Stimulated activated CD4-positive, alpha-beta T cell treated with anti-CD3 and anti-CD28 coated beads, Interleukin-15, amount 100 ng/mL, for 24 hours (primary cell): ENCODE measurements at regions not wholly inside any gene's neighbourhood (a gene's known extent, or its start where the extent isn't known, plus 50 kb on each side); places are given as distances from the start of the nearest gene placed in this dataset.
"Not testable (repeated sequence)": the region's sequence is repeated elsewhere in the genome, so short reads cannot be mapped to it uniquely, and the experiment has no call there.

Experiments used
- DNase-seq: peaks from one replicate; pipeline ENCODE4 v3.0.0-alpha.2; 2020

DNA sequence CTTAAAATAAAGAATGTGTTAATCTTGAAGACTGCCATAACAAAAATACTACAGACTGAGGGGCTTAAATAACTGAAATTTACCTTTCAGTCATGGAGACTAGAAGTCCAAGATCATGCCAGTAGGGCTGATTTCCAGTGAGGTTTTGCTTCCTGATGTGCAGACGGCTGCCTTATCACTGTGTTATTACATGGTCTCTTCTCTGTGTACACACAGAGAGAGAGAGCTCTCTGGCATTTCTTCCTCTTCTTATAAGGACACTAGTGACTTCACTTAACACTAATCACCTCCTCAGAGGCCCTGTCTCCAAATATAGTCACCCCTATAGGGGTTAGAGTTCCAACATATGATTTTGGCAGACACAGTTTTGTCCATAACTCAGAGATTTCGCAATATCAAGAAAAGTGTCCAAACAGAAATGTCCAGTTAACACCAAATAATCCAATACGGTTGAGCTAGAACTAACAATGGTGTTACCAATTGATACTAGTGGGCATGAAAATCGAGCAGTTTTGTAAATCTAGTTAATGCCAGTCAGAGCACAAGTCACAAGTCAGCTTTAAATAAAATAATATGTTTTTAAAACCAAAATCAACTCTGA is 399.8 kb downstream of the ADCYAP1 start:
- no peak for DNase-seq

DNA sequence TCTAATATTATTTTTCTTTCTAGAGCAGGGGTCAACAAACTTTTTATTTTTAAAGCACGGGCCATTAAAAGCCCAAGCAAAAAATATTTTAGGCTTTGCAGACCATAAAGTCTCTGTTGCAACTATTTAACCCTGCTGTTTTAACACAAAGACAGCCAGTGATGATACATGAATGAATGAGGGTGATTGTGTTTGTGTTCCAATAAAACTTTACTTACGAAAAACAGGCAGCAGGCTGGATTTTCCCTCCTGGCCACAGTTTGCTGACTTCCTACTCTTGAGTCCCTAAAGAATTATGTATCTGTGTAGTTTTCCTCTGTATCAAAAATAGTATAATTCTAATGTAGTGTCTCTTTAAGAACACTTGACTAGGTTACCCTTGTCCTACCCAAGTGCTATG is 402.0 kb downstream of the ADCYAP1 start:
- no peak for DNase-seq

DNA sequence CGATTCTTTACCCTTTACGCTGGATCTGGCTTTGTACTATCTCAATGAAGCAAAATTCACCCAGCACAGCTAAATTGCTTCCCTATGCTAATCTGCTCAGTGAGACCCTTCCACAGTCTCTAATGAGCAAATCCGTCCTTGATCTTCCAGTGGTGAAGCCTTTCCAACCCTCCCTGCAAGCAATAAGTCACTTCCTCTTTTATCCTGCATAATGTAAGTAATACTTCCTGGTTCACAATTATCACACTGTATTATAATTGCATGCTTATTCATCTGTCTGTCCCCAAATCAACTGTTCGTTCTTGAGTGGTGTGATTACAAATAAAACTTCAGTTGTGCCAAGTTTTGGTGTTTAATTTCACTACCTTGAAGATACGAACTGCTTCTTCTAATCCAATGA is 404.0 kb downstream of the ADCYAP1 start:
- DNase-seq = no peak

DNA sequence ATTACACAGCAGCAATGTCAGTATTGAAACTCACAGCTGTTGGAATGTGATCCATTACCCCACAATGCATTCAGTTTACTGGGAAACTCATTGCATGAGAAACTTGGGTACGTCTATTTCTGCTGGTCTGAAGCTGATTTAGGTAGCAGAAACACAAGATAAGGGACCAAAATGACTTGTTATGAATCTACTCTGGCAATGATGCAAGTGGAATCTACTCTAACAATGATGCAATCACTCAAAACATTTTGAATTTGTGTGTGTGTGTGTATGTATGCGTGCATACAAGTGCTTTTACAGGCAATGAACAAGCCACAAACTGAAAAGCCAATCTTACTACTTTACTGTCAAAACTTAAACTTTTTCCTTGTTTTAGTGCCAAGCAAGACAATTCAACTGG is 406.7 kb downstream of the ADCYAP1 start:
- no peak for DNase-seq

DNA sequence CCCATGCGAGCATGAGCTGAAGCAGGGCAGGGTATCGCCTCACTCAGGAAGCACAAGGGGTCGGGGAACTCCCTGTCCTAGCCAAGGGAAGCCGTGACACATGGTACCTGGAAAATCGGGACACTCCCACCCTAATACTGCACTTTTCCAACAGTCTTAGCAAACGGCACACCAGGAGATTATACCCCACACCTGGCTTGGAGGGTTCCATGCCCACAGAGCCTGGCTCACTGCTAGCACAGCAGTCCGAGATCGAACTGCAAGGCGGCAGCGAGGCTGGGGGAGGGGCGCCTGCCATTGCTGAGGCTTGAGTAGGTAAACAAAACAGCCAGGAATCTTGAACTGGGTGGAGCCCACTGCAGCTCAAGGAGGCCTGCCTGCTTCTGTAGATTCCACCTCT is 430.7 kb downstream of the ADCYAP1 start:
- not testable (repeated sequence) for DNase-seq

DNA sequence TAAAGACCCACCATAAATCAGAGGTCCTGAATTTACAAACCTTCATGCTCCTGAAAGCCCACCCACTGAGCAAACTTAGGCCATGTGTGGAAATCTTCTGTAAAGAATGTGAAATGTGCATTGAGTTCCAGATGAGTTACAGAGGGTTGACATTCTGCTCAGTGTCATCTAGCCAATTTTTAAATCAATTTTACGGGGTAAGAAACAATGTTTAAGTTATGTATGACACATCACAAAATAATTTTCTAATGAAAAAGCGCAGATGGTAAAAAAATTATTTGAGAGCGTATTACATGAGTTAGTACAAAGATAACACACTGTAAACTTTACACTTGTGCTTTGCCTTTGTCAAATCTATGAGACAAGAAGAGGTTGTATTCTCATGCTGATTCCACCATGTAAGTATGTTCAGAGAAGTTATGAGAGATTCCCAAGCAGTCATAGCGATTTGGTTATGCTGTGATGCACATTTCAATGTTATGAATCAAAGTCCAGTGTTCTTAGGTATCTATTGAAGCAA is 446.3 kb downstream of the ADCYAP1 start:
- no peak for DNase-seq

DNA sequence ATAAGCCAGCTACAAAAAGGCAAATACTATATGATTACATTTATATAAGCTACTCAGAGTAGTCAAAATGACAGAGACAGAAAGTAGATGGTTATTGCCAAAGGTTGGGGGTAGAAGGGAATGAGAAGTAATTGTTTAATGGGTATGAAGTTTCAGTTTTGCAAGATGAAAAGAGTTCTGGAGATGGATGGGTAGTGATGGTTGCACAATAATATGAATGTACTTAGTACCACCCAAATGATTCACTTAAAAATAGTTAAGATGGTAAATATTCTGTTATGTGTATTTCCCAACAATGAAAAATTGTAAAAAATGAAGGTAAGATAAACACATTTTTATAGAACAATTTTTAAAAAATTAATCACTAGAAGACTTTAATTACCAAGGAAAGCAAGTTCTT is 448.4 kb downstream of the ADCYAP1 start:
- no peak for DNase-seq

DNA sequence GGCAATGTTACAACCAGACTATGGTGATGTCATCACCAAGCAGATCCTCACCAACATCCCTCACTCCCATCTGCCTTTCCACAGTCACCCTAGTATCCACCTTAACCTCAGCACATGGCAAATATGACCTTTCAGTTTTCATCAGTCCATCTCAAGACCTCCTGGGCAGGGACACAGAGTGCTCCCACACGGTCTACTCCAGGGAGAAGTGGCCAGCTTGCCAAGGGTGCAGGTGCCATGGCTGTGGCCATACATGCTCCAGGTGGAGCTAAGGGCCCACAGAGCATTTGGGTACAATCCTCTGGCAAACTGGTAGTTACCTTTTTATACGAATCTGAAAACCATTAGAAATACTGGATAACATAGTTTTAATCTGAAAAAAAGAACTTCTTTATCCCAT is 453.1 kb downstream of the ADCYAP1 start:
- DNase-seq = no peak

DNA sequence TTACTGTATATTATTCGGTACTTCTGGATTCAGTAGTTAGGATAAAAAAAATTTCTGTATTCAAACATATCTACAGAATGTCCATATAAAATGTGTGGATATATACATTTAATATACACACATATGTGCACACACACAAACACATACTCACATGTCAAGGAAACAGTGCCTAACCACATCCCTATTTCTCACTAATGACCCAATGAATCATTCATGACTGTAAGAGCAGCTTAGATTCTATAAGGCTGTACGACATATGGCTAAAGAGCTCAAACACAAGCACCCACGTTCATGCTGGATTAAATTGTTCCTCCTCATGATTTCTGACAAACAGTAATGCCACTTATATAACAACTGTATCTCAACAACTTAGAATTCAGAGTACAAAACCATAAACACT is 457.3 kb downstream of the ADCYAP1 start:
- no peak for DNase-seq

DNA sequence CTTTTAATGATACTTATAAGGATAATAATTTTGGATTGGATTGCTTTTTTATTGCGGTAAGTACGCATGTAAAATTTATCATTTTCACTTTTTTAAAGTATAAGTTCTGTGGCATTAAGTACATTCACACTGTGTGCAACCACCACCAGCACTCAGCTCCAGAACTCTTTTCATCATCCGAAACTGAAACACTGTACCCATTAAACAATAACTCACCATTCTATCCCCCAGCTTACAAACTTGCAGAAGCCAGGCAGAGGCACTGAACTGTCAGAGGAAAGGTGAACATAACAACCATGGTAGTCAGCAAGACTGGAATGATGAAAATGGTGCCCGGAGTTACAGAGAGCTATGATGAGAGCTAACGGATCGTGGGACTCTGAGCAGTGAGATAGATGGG is 465.9 kb downstream of the ADCYAP1 start:
- no peak for DNase-seq

DNA sequence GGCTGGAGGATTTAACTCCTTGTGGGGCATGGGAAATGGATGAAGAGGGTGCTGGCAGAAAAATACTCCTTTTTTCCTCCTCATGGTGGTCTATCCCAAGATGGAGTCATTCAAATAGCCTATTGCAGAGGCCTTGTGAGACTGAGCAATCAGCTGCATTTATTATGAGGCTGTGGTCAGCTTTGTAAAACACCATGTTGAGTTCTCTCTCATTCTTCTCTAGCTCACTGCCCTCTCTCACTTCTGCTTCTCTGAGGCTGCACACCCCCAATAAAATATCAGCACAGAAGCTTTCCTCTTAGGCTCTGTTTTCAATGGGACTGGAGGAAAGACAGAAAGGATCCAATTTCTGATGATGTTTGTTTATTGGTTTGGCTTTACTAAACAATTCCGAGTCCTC is 467.1 kb downstream of the ADCYAP1 start:
- DNase-seq = no peak

DNA sequence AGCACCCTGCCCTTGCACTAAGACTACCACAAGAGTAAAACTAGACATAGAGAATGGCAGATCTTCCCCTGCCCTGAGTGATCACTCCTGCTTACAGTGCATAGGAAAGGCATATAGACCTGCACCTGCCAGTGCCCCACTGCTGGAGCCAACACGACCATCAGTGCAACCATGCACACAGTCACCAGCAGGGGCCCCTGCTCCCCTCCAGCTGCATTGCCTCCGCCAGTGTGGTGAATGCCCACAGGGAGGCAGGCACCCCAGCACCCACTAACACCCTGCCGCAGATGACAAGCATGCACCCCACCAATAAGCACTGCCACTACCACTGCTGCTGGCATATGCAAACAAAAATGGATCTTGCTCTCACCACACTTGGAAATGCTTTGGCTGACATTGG is 478.8 kb downstream of the ADCYAP1 start:
- DNase-seq = no peak

DNA sequence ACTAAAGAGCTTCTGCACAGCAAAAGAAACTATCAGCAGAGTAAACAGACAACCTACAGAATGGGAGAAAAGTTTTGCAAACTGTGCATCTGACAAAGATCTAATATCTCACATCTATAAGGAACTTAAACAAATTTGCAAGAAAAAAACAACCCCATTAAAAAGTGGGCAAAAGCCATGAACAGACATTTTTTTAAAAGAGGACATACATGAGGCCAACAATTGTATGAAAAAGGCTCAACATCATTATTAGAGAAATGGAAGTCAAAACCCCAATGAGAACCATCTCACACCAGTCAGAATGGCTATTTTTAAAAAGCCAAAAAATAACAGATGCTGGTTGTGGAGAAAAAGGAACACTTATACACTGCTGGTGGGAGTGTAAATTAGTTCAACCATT is 483.8 kb downstream of the ADCYAP1 start:
- not testable (repeated sequence) for DNase-seq

DNA sequence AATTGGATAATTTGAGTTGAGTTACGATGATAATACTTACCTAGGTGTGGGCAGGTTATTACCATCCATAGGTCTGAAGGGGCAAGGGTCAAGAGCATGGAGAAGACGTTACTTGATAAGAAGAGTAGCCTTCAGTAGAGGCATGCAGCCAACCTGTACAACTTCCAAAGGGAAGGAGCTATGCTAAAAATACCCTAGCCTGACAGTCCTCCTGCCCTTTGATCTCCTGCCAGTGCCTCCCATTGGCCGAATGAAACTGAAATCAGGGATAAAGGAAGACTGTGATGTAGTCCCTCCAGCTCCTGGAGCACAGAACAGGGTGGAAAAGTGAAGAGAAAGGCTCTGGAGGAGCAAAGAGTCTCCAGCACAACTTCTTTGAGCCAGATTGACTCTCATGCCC is 487.4 kb downstream of the ADCYAP1 start:
- no peak for DNase-seq

DNA sequence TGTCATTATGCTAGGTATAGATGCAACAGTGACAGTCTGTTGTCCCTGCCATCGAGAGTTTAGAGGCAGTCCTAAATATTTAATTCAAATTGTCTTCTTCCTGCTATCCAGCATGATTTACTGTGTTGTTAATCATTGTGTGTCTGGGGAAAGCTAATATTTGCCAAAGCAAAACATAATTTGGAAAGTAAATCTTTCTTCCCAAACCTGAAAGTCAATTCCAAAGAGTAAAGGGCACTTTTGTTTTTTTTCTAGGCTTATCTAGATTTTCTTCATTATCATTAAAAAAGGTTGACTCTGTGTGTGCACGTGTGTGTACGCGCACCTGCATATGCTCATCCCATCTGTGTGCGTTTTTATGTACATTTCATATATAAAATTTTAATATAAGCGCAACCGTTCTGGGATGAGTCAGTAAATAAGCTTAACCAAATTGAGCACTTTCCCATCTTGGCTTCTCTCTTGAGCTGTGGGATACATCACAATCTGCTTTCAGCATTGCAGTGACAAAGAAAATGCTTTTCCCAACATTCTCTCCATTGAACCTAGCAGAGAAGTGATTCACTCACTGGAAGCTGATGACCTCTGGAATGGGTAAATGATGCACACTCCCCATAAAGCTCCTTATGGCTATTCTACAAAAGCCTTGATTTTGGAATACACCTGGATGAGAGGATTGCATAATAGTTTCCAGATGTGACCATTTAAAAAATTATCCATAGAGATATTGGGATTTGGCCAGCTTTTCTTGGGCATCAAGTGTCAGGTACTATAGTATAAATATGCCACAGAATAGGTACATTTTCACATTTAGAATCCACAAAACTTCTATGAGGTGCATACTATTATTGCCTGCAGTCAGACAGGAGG is 488.4 kb downstream of the ADCYAP1 start:
- no peak for DNase-seq

DNA sequence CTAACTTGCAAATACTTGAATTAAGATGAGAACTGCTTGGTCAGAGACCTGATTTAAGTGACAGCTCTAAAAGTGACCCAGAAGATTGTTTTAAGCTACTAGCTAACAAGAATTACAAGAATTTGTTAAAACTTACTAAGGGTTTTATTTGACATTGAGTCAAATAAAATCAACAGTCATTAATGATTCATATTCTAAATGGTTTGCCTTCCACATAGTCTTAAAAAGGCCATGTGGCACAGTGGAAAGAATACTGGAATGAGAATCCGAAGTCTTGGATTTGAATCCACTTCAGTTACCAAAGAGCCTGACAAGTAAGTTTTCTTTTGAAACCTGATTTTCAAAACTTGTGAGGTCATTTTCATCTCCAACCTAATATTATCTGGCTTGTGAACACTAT is 489.3 kb downstream of the ADCYAP1 start:
- no peak for DNase-seq

DNA sequence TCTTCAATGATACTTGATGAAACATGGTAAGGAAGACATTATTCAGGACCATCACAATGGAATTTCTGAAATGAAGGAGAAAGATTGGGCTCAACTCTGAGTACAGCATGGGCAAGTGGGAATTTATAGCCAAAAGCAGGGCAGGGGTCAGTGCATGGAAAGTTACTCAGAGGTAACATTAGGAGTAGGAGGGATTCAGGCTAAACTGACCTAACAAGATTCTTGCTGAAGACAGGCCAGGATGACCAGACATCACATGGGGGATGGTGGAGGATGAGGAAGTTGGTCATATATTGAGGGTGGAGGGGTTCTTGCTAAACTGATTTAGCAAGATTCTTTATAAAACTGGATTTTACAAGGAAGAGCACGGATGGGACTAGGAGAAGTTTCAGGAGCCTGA is 489.8 kb downstream of the ADCYAP1 start:
- DNase-seq = no peak

DNA sequence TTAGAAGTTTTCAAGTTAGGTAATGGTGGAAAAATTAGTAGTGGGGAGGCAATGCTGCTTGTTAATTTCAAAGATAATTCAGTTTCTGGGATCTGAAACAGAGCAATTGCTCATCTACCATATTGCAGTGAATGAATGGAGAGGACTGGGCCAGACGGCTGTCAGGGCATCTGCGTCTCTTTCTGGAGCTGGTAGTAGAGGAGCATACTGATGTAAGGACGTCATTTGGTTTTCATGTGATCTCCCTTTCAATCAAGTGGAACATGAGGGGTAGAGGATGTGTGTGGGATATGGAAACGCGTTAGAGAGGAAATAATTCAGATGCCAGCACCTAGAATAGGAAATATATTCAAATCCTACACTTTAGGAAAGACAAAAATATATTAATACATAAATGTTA is 490.3 kb downstream of the ADCYAP1 start:
- no peak for DNase-seq

DNA sequence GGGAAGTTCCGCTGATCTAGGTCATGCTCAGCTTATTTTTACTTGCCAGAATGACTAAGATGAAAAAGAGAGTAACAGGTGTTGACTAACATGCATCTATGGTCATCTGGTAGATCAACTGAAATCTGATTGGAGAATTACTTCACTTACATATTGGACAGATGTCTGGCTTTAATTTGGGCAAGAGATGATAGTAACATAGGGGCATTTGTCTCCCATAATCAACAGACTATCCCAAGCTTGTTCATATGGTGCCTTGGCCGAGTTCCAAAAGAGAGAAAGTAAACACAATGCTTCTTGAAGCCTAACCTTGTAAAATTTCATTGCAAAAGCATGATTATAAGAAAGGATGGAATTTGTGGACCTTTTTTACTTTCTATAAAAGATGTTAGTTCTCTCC is 503.7 kb downstream of the ADCYAP1 start:
- DNase-seq = no peak

DNA sequence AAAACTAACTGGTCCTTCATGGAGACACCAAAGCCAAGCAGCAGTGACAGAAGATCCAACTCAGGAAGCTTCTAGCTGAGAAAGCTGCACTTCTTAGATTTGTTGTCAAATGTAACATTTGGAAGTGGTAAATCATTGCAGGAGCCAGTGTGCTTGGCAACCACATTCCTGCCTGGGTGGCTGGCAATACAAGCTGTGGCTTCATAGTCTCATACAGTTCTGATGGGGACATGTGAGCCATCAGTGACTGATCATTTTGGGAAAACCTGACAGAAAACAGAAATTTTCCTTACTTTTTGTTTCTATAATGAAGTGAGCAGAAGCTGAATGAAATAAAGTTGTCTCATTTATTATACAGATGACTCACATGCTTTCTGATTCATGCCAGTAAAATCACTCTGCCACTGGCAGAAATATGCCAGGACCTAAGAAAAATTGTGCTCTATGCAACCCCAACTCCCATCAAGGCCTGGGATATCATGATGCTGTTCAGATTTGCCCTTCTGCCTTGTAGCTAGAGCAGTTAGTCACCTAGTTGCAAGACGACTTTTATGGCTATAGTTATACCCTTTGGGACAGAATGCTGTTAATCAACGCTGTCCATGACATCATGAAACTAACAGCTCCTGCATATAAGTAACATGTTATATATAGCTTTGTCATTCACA is 508.1 kb downstream of the ADCYAP1 start:
- DNase-seq = no peak

DNA sequence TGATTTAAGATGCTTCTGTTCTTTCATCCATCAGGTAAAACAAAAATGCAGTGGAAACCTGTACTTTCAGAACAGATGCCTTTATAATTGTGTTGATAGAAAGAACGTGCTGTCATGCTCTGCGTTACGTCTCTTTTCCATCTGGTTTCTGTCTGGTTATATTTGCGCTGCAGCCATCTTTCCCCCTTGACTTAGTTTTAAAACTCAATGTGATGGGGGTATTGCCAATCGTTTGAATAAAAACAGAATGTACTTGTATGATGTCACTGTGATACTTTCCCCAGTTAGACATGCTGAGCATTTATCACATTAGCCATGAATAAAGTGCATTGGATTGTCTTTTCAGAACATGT is 508.6 kb downstream of the ADCYAP1 start:
- no peak for DNase-seq

DNA sequence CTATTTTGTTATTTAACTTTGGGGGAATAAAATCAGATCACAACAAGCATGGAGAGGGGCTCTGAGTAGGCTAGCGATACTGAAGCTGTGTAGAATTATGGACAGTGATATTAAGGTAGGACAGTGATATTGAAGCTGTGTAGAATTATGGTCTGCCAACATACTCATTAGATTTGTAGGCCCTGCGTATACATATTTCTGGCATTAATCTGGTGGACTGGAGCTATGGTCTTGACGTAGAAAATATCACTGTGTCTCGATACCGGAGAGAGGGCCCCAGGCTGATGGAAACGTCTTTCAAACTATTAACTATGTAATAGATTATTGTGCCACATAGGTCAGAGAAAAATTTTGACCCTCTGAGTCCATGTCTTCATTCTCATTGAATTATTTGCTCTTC is 511.4 kb downstream of the ADCYAP1 start:
- no peak for DNase-seq

DNA sequence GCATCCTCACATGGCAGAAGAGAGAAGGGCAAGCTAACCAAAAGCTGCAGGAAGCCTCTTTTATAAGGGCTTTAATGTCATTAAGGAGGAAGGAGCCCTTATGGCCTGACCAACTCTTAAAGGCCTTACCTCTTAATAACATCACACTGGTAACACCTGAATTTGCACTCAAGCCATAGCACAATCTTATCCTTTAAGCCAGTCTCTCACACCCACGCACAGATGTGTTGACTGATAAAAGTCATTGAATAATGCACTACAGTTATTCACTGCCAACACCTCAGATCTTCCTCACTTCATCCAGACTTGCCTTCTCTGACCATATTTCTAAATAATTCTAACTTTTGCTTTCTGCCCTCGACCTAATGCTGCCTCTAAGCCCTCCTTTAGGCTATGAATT is 516.8 kb downstream of the ADCYAP1 start:
- DNase-seq = no peak

DNA sequence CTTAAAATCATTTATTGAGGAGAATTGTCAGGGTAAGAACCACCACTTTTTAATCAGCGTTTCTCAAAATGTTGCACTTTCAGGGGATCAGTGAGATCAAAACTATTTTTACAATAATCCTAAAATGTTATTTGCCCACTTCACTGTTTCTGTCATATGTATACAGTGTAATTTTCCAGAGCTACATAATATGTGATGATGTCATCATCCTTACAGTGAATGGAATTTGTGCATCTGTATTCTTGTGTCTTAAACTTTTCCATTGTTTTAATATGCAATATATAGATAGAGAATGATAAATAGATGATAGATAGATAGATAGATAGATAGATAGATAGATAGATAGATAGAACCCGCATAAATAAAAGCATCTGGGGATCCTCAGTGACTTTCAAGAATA is 518.0 kb downstream of the ADCYAP1 start:
- no peak for DNase-seq
